ENCODE measurements at regions not wholly inside any gene's neighbourhood (a gene's known extent, or its start where the extent isn't known, plus 50 kb on each side); places are given as distances from the start of the nearest gene placed in this dataset.

GRCh38 chr9:105030285-105030684 is 102.3 kb upstream of the ABCA1 start (continued):
- no peak for TF ChIP-seq MAX (IDR thresholded peaks at IDR 0.05; ENCODE audit: low read depth)

GRCh38 chr9:105037139-105037538 is 109.2 kb upstream of the ABCA1 start:
- 35% methylated on average over 1 of the region's 1 CpG for WGBS (ENCODE audit: low lambda C conversion rate)
- Histone ChIP-seq H3K9ac (no peak overlapping the region), H3K9me3 (no peaks in the 10 kb centered on the region), H3K4me1 (ENCODE audit: control insufficient read depth in 1 of 2, insufficient read depth in 2 of 2, low read depth in 1 of 2, low read length in 1 of 2) (no peaks in the 10 kb centered on the region), H3F3A (replicated peaks; ENCODE audit: insufficient read depth) (peaks cover 4% of the 10 kb centered on the region), H3K27ac (ENCODE audit: low read depth in 2 of 2, low read length in 1 of 2) (no peak overlapping the region), H3K27me3 (ENCODE audit: insufficient read depth) (no peaks in the 10 kb centered on the region), H3K36me3 (replicated peaks in 1 of 2; ENCODE audit: control insufficient read depth in 1 of 2, insufficient read depth in 2 of 2, low read length in 1 of 2) (peaks cover 0 to 4% of the 10 kb centered on the region in 2 experiments), H2AFZ (ENCODE audit: low read depth) (no peak overlapping the region), H3K4me2 (no peak overlapping the region), H4K20me1 (ENCODE audit: insufficient read depth) (no peaks in the 10 kb centered on the region), H3K4me3 (ENCODE audit: low read depth in 2 of 2, low read length in 1 of 2) (no peak overlapping the region), H3K79me2 (ENCODE audit: insufficient read depth) (no peaks in the 10 kb centered on the region), H3K9me2 (no peaks in the 10 kb centered on the region)
- POLR2A ChIA-PET, result no interaction called here
- TF ChIP-seq TAF1 (IDR thresholded peaks at IDR 0.05; ENCODE audit: borderline replicate concordance, low read depth, low read length) (no peak), CHD2 (IDR thresholded peaks at IDR 0.05; ENCODE audit: low read length, partially characterized antibody) (no peak), FOXM1 (IDR thresholded peaks at IDR 0.05; ENCODE audit: low read depth) (no peak), NFIC (IDR thresholded peaks at IDR 0.05; ENCODE audit: borderline replicate concordance) (no peak), REST (IDR thresholded peaks at IDR 0.05; ENCODE audit: low read depth, low read length) (no peak), TCF12 (IDR thresholded peaks at IDR 0.05) (no peak), MAX (IDR thresholded peaks at IDR 0.05; ENCODE audit: low read depth) (no peak), POLR2AphosphoS5 (IDR thresholded peaks at IDR 0.05; ENCODE audit: low read depth, low read length) (no peak), USF2 (IDR thresholded peaks at IDR 0.05; ENCODE audit: borderline replicate concordance, low read depth, low read length) (no peak), SMC3 (IDR thresholded peaks at IDR 0.05; ENCODE audit: low read depth, low read length) (no peak), IRF3 (IDR thresholded peaks at IDR 0.05; ENCODE audit: low read depth, low read length) (no peak), RXRA (IDR thresholded peaks at IDR 0.05; ENCODE audit: borderline replicate concordance, low read depth) (no peak), SIN3A (IDR thresholded peaks at IDR 0.05; ENCODE audit: borderline replicate concordance, low read depth, low read length) (no peak), CTCF (IDR thresholded peaks at IDR 0.05) (no peak), FOSL2 (IDR thresholded peaks at IDR 0.05; ENCODE audit: borderline replicate concordance, low read depth) (no peak), FOXJ3 (CRISPR knock-in tag; IDR thresholded peaks at IDR 0.05) (no peak), JUND (IDR thresholded peaks at IDR 0.05) (no peak), MEF2A (IDR thresholded peaks at IDR 0.05; ENCODE audit: borderline replicate concordance, low read depth) (no peak), TEAD4 (IDR thresholded peaks at IDR 0.05; ENCODE audit: borderline replicate concordance, insufficient read depth) (no peak)
- no peak for DNase-seq
- CTCF ChIA-PET, result interaction anchor here (1.1 kb wide), 1 partner anchor 10 kb away, joined by 3 read pairs; no protein-coding TSS in a partner anchor
